SIG-M5 treated with dmso at 0.1 percent for 504 hours (cell line): ENCODE measurements at regions not wholly inside any gene's neighbourhood (a gene's known extent, or its start where the extent isn't known, plus 50 kb on each side); places are given as distances from the start of the nearest gene placed in this dataset.
"Not testable (repeated sequence)": the region's sequence is repeated elsewhere in the genome, so short reads cannot be mapped to it uniquely, and the experiment has no call there.

Experiments used
- DNase-seq: peaks from one replicate; lab custom pipeline; 2025; ENCODE audit not compliant: unreplicated experiment; lab: John Stamatoyannopoulos, UW

- no peak for DNase-seq
These were observed 116.8 kb upstream of the SLC38A4 start for GRCh38 chr12:46942579-46942978.

- peak; percentile 10 for DNase-seq
These were observed 118.3 kb upstream of the SLC38A4 start for GRCh38 chr12:46944088-46944487.

GRCh38 chr12:46944771-46945170 lies 119.0 kb upstream of the SLC38A4 start:
- no peak for DNase-seq

GRCh38 chr12:46945591-46945990 lies 119.8 kb upstream of the SLC38A4 start:
- no peak for DNase-seq

GRCh38 chr12:46946137-46946536 lies 120.3 kb upstream of the SLC38A4 start:
- no peak for DNase-seq

GRCh38 chr12:46948936-46949545 lies 123.2 kb upstream of the SLC38A4 start:
- no peak for DNase-seq

- DNase-seq = no peak
These were observed 124.3 kb upstream of the SLC38A4 start for GRCh38 chr12:46950094-46950493.

- DNase-seq = no peak
These were observed 126.4 kb upstream of the PCED1B start for GRCh38 chr12:46952880-46953483.

GRCh38 chr12:46956451-46957035 lies 122.9 kb upstream of the PCED1B start:
- peak; percentile 5 for DNase-seq

- no peak for DNase-seq
These were observed 121.4 kb upstream of the PCED1B start for GRCh38 chr12:46958053-46958452.

- DNase-seq = no peak
These were observed 120.7 kb upstream of the PCED1B start for GRCh38 chr12:46958599-46959290.

GRCh38 chr12:46959502-46959901 lies 119.9 kb upstream of the PCED1B start:
- DNase-seq = no peak

- DNase-seq = no peak
These were observed 118.7 kb upstream of the PCED1B start for GRCh38 chr12:46960681-46961080.

- no peak for DNase-seq
These were observed 116.2 kb upstream of the PCED1B start for GRCh38 chr12:46963191-46963590.

GRCh38 chr12:46963977-46964971 lies 115.1 kb upstream of the PCED1B start:
- no peak for DNase-seq

- no peak for DNase-seq
These were observed 114.3 kb upstream of the PCED1B start for GRCh38 chr12:46965137-46965536.

- DNase-seq = no peak
These were observed 113.5 kb upstream of the PCED1B start for GRCh38 chr12:46965880-46966279.

- no peak for DNase-seq
These were observed 108.8 kb upstream of the PCED1B start for GRCh38 chr12:46970636-46971035.

GRCh38 chr12:46973937-46974336 lies 105.5 kb upstream of the PCED1B start:
- DNase-seq = not testable (repeated sequence)

GRCh38 chr12:46977871-46978375 lies 101.5 kb upstream of the PCED1B start:
- no peak for DNase-seq

- DNase-seq = no peak
These were observed 97.8 kb upstream of the PCED1B start for GRCh38 chr12:46981622-46982021.
